ENCODE measurements at regions not wholly inside any gene's neighbourhood (a gene's known extent, or its start where the extent isn't known, plus 50 kb on each side); places are given as distances from the start of the nearest gene placed in this dataset.
"Not testable (repeated sequence)": the region's sequence is repeated elsewhere in the genome, so short reads cannot be mapped to it uniquely, and the experiment has no call there.

GRCh38 chr19:33866696-33867095 is 70.0 kb downstream of the KCTD15 start:
- no peak for DNase-seq

- DNase-seq, result peak in 1 of 2 donors; percentile 17
Observed at GRCh38 chr19:33868076-33868735, 71.5 kb downstream of the KCTD15 start.

- DNase-seq, result peak; percentile 26 to 36
Observed at GRCh38 chr19:33868788-33869412, 72.2 kb downstream of the KCTD15 start.

- not testable (repeated sequence) for DNase-seq
Observed at GRCh38 chr19:33870298-33870932, 73.7 kb downstream of the KCTD15 start.

GRCh38 chr19:33871605-33872004 is 74.9 kb downstream of the KCTD15 start:
- DNase-seq, result no peak

- no peak for DNase-seq
Observed at GRCh38 chr19:33872445-33873320, 76.0 kb downstream of the KCTD15 start.

GRCh38 chr19:33875071-33875470 is 78.4 kb downstream of the KCTD15 start:
- no peak for DNase-seq

GRCh38 chr19:33876192-33876591 is 79.5 kb downstream of the KCTD15 start:
- DNase-seq, result no peak

- no peak for DNase-seq
Observed at GRCh38 chr19:33878030-33878544, 81.4 kb downstream of the KCTD15 start.

GRCh38 chr19:33878910-33879810 is 82.5 kb downstream of the KCTD15 start:
- no peak for DNase-seq

- DNase-seq, result no peak
Observed at GRCh38 chr19:33879818-33880575, 83.3 kb downstream of the KCTD15 start.

GRCh38 chr19:33883859-33884519 is 87.3 kb downstream of the KCTD15 start:
- DNase-seq, result no peak

- DNase-seq, result no peak
Observed at GRCh38 chr19:33885236-33885635, 88.6 kb downstream of the KCTD15 start.

- no peak for DNase-seq
Observed at GRCh38 chr19:33887891-33888290, 91.2 kb downstream of the KCTD15 start.

GRCh38 chr19:33888665-33889064 is 92.0 kb downstream of the KCTD15 start:
- no peak for DNase-seq

GRCh38 chr19:33890569-33890968 is 93.9 kb downstream of the KCTD15 start:
- no peak for DNase-seq

- no peak for DNase-seq
Observed at GRCh38 chr19:33891773-33892172, 95.1 kb downstream of the KCTD15 start.

GRCh38 chr19:33894787-33895186 is 98.1 kb downstream of the KCTD15 start:
- DNase-seq, result no peak

GRCh38 chr19:33895366-33895765 is 98.7 kb downstream of the KCTD15 start:
- DNase-seq, result no peak

- DNase-seq, result no peak
Observed at GRCh38 chr19:33898062-33898677, 101.5 kb downstream of the KCTD15 start.

Data from hippocampal formation (tissue), 2 donors.